ENCODE measurements at regions not wholly inside any gene's neighbourhood (a gene's known extent, or its start where the extent isn't known, plus 50 kb on each side); places are given as distances from the start of the nearest gene placed in this dataset.

DNA sequence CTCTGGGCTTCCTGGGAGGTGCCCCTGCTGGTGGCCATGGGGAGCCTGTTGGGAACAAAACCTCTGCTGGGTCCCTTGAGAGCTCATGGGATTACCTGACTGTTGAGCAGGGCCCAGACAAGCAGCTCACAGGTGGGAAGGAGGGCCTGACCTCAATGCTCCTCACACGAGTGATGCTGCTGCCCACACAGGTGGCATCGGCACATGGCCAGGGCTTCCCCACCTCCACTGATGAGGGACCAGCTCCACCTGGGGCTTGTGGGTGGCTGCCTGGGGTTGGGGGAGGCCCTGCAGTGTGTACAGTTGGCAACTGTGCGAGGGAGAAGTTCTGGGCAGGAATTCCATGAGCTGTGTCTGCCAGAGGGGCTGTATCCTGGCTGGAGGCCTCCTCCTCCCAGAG lies 87.8 kb upstream of the NLRP1 start:
- no peak for DNase-seq (ENCODE audit: insufficient read length)
- FAIRE-seq, result no peak

DNA sequence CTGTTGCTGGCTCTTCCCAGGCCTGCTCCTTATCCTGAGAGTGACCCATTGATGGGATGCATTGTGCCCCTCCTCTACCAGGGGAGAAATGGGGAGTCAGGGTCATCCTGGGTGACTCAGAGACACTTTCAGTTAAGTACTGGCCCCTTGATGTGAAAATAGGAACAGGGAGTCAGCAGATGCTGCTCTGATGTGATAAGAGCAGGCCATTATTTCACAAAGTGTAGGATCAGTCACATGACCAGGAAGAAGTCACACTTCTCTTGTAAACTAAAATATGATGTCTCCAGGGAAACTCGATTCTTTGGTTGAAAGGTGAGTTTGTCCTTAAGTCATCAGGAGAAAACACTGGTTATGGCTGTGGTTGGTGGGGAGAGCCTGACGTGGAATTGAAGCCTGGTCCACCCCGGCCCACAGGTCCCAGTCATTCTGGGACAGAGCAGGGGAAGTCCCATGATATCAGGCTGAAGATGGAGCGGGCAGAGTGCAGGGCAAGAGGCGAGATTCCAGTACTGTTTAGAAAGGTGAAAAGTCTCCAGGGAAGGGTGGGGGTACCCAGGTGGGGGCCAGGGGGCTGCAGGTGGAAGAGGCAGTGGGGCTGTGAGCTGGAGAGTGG lies 88.6 kb upstream of the NLRP1 start:
- DNase-seq (ENCODE audit: insufficient read length), result peak; percentile 30
- FAIRE-seq, result peak; percentile 60
- TF ChIP-seq POLR2A (IDR thresholded peaks at IDR 0.05; ENCODE audit: low read depth, low read length) (no peak), POLR2AphosphoS5 (IDR thresholded peaks at IDR 0.05; ENCODE audit: low read depth, low read length) (no peak), TAF1 (IDR thresholded peaks at IDR 0.05; ENCODE audit: borderline replicate concordance, low read depth, low read length) (no peak)

More for the DNA sequence above, 87.8 kb upstream of the NLRP1 start:
- no peak for TF ChIP-seq TAF1 (IDR thresholded peaks at IDR 0.05; ENCODE audit: borderline replicate concordance, low read depth, low read length)
- TF ChIP-seq POLR2AphosphoS5 (IDR thresholded peaks at IDR 0.05; ENCODE audit: low read depth, low read length), result no peak
- no peak for TF ChIP-seq POLR2A (IDR thresholded peaks at IDR 0.05; ENCODE audit: low read depth, low read length)

DNA sequence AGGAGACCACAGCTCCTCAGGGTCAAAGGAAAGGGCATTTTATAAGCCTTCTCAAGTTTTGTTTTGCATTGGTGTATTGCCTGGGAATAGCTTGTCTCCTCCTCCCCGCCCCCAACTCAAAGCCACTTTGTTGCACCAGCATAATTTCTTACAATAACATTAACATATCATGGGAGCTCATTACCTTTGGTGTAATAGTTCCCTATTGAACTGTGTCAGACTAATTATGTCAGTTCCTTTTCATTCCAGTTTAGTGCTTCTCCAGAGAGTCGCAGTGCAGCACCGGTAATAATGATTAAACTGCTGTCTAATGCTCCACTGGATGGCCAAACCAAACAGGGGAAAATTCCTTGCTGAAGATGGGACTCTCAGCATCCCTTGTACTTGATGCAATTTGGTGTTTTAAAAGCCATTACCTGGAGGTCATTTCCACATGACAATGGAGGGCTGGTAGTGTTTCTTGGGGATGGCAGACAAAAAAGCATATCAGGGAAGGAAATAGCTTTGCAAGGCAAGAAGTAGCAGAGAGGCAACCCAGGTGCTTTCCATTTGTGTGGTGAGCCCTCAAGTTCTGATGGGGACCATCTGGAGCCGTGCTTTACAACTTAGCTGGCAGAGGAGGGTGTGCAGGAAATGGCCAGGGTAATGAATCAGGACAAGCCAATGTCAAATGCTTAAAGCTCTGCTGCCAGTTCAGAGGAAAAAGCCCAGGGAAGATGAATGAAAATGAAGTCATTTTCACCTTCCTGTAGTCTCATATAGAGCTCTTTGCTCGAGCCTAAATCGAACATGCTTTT lies 91.5 kb upstream of the NLRP1 start:
- no peak for TF ChIP-seq POLR2A (IDR thresholded peaks at IDR 0.05; ENCODE audit: low read depth, low read length)
- no peak for TF ChIP-seq TAF1 (IDR thresholded peaks at IDR 0.05; ENCODE audit: borderline replicate concordance, low read depth, low read length)
- no peak for TF ChIP-seq POLR2AphosphoS5 (IDR thresholded peaks at IDR 0.05; ENCODE audit: low read depth, low read length)
- DNase-seq (ENCODE audit: insufficient read length) (no peak), FAIRE-seq (peak; percentile 56)

DNA sequence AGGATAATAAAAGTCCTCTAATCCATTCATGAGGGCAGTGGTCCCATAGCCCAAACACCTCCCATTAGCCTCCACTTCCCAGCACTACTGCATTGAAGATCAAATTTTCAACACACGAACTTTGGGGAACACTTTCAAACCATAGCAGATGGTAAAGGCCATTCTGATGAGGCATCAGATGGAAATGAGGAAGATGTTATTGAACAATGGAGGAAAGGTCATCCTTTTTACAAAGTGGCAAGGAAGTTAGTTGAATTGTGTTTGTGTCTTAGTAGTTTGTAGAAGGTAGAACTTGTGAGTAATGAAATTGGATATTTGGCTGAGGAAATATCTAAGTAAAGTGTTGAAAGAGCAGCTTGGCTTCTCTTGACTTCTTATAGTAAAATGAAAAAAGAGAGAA lies 93.3 kb upstream of the NLRP1 start:
- no peak for TF ChIP-seq POLR2A (IDR thresholded peaks at IDR 0.05; ENCODE audit: low read depth, low read length)
- no peak for TF ChIP-seq POLR2AphosphoS5 (IDR thresholded peaks at IDR 0.05; ENCODE audit: low read depth, low read length)
- no peak for TF ChIP-seq TAF1 (IDR thresholded peaks at IDR 0.05; ENCODE audit: borderline replicate concordance, low read depth, low read length)
- DNase-seq (ENCODE audit: insufficient read length), result no peak
- FAIRE-seq, result no peak

DNA sequence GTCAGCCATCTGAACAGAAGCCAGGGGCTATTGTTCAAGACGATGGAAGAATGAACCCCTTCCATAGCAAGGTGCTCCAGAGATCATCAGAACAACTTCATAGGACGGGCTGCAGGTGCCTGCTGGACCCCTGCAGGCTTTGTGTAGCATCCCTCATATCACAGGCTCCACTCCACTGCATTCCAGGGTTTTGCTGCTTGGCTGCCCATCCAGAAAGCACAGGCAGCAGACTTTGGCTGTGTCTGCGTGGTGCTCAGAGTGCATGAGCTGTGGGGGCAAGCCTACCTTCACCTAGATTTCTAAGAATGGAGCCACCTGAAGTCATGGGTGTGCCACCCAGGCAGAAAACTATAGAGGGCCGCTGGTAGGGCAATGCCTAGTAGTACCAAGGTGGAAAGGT lies 93.9 kb upstream of the NLRP1 start:
- no peak for DNase-seq (ENCODE audit: insufficient read length)
- TF ChIP-seq POLR2A (IDR thresholded peaks at IDR 0.05; ENCODE audit: low read depth, low read length), result no peak
- no peak for TF ChIP-seq TAF1 (IDR thresholded peaks at IDR 0.05; ENCODE audit: borderline replicate concordance, low read depth, low read length)
- no peak for TF ChIP-seq POLR2AphosphoS5 (IDR thresholded peaks at IDR 0.05; ENCODE audit: low read depth, low read length)
- FAIRE-seq, result no peak

DNA sequence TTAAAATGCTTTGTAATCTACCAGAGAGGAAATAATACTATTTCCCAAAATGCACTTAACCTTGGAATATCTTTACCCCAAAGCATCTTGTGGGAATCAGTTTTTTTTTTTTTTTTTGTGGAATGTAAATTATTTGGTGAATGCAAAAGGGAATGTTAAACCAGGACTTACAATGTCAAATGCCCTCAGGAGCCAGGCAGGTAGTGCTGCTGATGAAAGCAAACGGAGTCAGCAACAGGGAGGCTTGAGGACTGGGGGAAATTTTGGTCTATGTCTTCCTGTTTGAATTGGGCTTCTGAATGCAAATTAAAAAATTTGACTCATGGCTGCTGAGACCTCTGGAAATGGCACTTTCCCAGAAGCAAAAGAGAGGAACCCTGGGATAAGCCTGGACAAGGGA lies 96.5 kb upstream of the NLRP1 start:
- FAIRE-seq (no peak), DNase-seq (ENCODE audit: insufficient read length) (no peak)
- TF ChIP-seq TAF1 (IDR thresholded peaks at IDR 0.05; ENCODE audit: borderline replicate concordance, low read depth, low read length) (no peak), POLR2AphosphoS5 (IDR thresholded peaks at IDR 0.05; ENCODE audit: low read depth, low read length) (no peak), POLR2A (IDR thresholded peaks at IDR 0.05; ENCODE audit: low read depth, low read length) (no peak)

DNA sequence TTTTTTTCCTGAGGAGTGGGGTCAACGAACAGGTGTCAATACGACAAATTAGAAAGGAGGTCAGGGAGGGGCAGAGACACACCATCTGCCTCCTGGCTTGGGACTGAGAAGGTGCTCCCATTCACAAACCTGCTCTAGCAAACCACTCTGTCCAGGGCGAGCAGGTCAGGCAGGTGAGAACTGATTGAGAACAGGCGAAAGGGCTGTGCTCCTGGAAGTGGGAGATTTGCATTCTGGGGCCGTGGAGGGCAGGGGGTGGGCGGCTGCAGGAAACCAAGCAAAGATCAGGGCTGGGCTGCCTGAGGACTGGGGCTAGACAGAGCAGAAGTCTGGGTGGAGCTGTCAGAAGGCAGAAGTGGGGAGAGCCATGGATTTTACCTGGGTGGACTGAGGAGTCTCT lies 98.9 kb upstream of the NLRP1 start:
- TF ChIP-seq POLR2AphosphoS5 (IDR thresholded peaks at IDR 0.05; ENCODE audit: low read depth, low read length) (no peak), TAF1 (IDR thresholded peaks at IDR 0.05; ENCODE audit: borderline replicate concordance, low read depth, low read length) (no peak), POLR2A (IDR thresholded peaks at IDR 0.05; ENCODE audit: low read depth, low read length) (no peak)
- no peak for DNase-seq (ENCODE audit: insufficient read length)
- FAIRE-seq, result no peak

DNA sequence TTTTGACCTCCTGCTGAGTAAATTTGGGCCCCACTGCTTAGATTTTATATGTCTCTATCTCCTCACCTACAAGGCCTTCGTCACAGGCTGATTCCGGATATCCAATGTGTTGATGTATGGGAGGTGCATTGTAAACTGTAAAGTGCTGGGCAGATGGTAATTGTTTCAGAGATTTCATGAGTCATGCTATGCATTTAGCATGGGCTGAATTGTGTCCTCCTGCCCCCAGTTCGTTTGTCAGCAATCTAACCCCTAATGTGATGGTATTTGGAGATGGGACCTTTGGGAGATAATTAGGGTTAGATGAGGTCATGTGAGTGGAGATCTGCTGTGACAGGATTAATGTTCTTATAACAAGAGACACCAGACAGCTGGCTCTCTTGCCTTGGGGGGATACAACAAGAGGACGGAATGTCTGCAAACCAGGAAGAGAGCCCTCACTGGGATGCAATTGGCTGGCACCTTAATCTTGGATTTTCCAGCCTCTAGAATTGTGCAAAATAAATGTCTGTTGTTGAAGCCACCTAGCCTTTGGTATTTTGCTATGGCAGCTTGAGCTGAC lies 101.8 kb upstream of the NLRP1 start:
- TF ChIP-seq TAF1 (IDR thresholded peaks at IDR 0.05; ENCODE audit: borderline replicate concordance, low read depth, low read length), result no peak
- TF ChIP-seq POLR2A (IDR thresholded peaks at IDR 0.05; ENCODE audit: low read depth, low read length), result no peak
- no peak for TF ChIP-seq POLR2AphosphoS5 (IDR thresholded peaks at IDR 0.05; ENCODE audit: low read depth, low read length)
- DNase-seq (ENCODE audit: insufficient read length) (no peak), FAIRE-seq (no peak)

DNA sequence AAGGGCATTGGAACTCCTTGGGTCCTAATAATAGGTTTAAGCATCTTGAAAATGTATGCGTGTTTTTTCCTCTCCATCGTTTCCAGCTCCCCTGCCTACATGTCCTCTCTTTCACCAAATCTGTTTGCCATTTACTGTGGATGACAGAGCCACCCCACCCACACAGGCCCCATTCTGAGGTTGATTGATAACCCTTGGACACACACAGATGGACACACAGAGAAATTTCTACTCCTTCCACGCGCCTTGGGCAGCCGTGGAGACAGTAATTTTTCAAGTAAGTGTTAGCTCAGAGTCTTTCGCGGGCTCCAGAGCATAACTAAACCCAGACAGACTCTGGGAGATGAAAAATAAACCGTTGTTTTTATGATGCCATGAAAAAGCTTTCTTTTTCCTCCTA lies 103.3 kb upstream of the NLRP1 start:
- TF ChIP-seq TAF1 (IDR thresholded peaks at IDR 0.05; ENCODE audit: borderline replicate concordance, low read depth, low read length) (no peak), POLR2AphosphoS5 (IDR thresholded peaks at IDR 0.05; ENCODE audit: low read depth, low read length) (no peak), POLR2A (IDR thresholded peaks at IDR 0.05; ENCODE audit: low read depth, low read length) (no peak)
- no peak for DNase-seq (ENCODE audit: insufficient read length)
- no peak for FAIRE-seq

DNA sequence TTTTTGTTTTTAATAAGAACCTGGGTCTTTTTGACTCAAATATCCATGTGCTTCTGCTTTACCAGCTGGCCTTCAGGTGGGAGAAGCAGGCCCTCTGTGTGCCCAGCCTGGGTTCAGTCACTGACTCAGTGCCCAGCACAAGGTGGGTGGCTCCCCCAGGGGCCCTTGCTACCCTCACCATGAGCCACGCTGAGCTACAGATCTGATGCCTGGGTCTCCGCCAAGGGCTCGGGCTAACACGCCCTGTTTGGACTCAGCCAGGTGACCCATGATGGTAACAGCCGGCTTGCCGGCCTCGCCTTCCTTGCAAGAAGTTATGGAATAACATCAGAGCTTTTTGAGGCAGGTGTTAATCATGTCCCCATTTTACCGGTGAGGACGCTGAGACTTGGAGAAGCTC lies 109.5 kb upstream of the NLRP1 start:
- DNase-seq (ENCODE audit: insufficient read length) (no peak), FAIRE-seq (no peak)
- TF ChIP-seq POLR2AphosphoS5 (IDR thresholded peaks at IDR 0.05; ENCODE audit: low read depth, low read length), result no peak
- no peak for TF ChIP-seq TAF1 (IDR thresholded peaks at IDR 0.05; ENCODE audit: borderline replicate concordance, low read depth, low read length)
- TF ChIP-seq POLR2A (IDR thresholded peaks at IDR 0.05; ENCODE audit: low read depth, low read length), result no peak

DNA sequence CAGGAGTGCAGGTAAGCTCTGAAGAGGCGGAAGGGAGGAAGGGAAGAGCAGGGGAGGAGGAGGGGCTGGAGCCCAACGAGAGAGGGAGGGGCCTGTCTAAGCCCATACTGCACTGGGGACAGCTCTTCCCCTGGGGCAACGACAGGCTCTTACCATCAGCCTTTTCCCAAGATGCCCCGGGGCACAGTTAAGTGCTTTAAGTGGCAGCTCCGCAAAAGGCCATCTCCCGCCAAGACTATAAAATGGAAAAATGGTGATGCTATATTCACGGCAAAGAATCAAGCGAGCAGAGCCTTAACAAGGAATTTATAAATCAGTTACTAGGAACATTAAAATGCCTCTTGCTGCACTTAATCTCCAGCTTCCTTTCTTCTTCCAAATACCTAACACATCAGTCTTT lies 110.2 kb upstream of the NLRP1 start:
- no peak for TF ChIP-seq POLR2AphosphoS5 (IDR thresholded peaks at IDR 0.05; ENCODE audit: low read depth, low read length)
- TF ChIP-seq TAF1 (IDR thresholded peaks at IDR 0.05; ENCODE audit: borderline replicate concordance, low read depth, low read length), result no peak
- FAIRE-seq, result no peak
- DNase-seq (ENCODE audit: insufficient read length), result no peak

DNA sequence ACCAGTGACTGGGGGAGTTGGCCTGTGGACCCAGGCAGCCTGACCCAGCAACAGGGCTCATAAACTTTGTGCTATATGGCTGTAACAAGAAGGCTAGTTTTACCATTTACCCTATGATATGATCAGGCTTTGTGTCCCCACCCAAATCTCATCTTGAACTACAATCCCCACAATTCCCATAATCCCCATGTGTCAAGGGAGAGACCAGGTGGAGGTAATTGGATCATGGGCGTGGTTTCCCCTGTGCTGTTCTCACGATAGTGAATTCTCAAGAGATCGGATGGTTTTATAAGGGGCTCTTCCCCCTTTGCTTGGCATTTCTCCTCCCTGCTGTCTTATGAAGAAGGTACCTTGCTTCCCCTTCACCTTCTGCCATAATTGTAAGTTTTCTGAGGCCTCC lies 111.2 kb upstream of the NLRP1 start:
- FAIRE-seq (no peak), DNase-seq (ENCODE audit: insufficient read length) (no peak)
- TF ChIP-seq POLR2AphosphoS5 (IDR thresholded peaks at IDR 0.05; ENCODE audit: low read depth, low read length) (no peak), TAF1 (IDR thresholded peaks at IDR 0.05; ENCODE audit: borderline replicate concordance, low read depth, low read length) (no peak), POLR2A (IDR thresholded peaks at IDR 0.05; ENCODE audit: low read depth, low read length) (no peak)

All from GM12892 (cell line).